ENCODE measurements at regions not wholly inside any gene's neighbourhood (a gene's known extent, or its start where the extent isn't known, plus 50 kb on each side); places are given as distances from the start of the nearest gene placed in this dataset.

DNA sequence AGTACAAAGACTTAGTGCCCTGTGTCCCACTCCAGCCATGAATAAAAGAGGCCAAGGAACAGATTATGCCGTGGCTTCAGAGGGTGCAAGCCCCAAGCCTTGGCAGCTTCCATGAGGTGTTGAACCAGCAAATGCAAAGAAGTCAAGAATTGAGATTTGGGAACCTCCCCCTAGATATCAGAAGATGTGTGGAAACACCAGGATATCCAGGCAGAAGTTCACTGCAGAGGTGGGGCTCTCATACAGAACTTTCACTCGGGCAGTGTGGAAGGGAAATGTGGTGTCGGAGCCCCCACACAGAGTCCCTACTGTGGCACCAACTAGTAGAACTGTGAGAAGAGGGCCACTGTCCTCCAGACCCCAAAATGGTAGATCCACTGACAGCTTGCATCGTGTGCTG lies 2421.4 kb downstream of the PCDH9 start:
- TF ChIP-seq, protein P1, sequence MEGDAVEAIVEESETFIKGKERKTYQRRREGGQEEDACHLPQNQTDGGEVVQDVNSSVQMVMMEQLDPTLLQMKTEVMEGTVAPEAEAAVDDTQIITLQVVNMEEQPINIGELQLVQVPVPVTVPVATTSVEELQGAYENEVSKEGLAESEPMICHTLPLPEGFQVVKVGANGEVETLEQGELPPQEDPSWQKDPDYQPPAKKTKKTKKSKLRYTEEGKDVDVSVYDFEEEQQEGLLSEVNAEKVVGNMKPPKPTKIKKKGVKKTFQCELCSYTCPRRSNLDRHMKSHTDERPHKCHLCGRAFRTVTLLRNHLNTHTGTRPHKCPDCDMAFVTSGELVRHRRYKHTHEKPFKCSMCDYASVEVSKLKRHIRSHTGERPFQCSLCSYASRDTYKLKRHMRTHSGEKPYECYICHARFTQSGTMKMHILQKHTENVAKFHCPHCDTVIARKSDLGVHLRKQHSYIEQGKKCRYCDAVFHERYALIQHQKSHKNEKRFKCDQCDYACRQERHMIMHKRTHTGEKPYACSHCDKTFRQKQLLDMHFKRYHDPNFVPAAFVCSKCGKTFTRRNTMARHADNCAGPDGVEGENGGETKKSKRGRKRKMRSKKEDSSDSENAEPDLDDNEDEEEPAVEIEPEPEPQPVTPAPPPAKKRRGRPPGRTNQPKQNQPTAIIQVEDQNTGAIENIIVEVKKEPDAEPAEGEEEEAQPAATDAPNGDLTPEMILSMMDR (IDR thresholded peaks at IDR 0.05; ENCODE audit: low read depth, low read length), result no peak
- Histone ChIP-seq H3K9me3 (ENCODE audit: control insufficient read depth, insufficient read depth, low read length) (peaks cover 7% of the 10 kb centered on the region; the same call in 1 of the 2 replicates), H3K4me3 (ENCODE audit: low read depth, low read length) (no peak overlapping the region), H3K27me3 (ENCODE audit: control insufficient read depth, insufficient read depth, low read length) (no peaks in the 10 kb centered on the region), H3K27ac (ENCODE audit: low read depth, low read length) (no peak overlapping the region)
- DNase-seq (ENCODE audit: low read depth, low spot score), result no peak
- ChIA-PET CTCF (no interaction called here), POLR2A (no interaction called here)

DNA sequence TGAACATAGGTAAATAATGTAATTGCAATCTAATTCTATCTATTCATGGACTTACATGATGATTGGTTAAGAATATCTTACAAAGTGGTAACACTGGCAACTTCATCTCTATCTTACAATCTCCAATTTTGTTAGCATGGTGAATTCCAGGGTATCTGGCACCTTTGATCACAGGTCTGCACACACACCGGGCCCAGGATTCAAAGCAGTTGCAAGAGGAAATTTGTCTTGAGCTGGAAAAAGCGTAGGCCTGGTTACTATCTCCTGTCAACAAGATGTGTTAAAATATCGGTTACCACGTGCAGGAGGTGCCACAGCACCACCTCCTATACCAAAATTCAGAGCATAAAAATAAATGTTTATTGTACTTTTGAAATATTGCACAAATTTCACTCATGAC lies 2428.4 kb downstream of the PCDH9 start:
- H3K27ac ChIP-seq (ENCODE audit: low read depth, low read length), result no peak overlapping the region
- POLR2A ChIA-PET, result no interaction called here
- CTCF ChIA-PET, result no interaction called here
- no peaks in the 10 kb centered on the region for H3K9me3 ChIP-seq (ENCODE audit: control insufficient read depth, insufficient read depth, low read length)
- H3K4me3 ChIP-seq (ENCODE audit: low read depth, low read length), result no peak overlapping the region
- H3K27me3 ChIP-seq (ENCODE audit: control insufficient read depth, insufficient read depth, low read length), result no peaks in the 10 kb centered on the region
- DNase-seq (ENCODE audit: low read depth, low spot score), result no peak
- TF ChIP-seq, protein P1 (IDR thresholded peaks at IDR 0.05; ENCODE audit: low read depth, low read length), result no peak

DNA sequence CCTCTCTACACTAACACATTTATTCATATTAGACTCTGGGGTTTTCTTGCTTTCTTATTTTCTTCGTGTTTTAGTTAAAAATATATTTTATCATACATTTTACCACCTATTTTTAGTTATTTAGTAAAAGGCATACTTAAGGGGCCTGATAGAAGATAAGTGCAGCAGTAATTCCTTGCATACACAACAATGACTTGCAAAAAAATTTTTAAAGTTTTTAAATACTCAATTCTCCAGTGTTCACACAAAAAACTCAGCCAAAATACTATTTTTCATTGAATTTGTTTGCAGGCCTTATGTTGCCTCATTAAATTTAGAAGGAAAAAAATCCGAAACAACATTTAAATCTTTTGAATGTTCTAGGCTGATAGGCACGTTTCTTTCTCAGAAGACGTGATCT lies 2431.7 kb downstream of the PCDH9 start:
- POLR2A ChIA-PET, result no interaction called here

GRCh38 chr13:64793592-64793991 lies 2436.5 kb downstream of the PCDH9 start:
- Histone ChIP-seq H3K4me3 (ENCODE audit: low read depth, low read length) (no peak overlapping the region), H3K9me3 (ENCODE audit: control insufficient read depth, insufficient read depth, low read length) (no peaks in the 10 kb centered on the region), H3K27ac (ENCODE audit: low read depth, low read length) (no peak overlapping the region), H3K27me3 (ENCODE audit: control insufficient read depth, insufficient read depth, low read length) (no peaks in the 10 kb centered on the region)
- DNase-seq (ENCODE audit: low read depth, low spot score), result no peak
- ChIA-PET CTCF (no interaction called here), POLR2A (no interaction called here)
- TF ChIP-seq, protein P1 (IDR thresholded peaks at IDR 0.05; ENCODE audit: low read depth, low read length), result no peak

More for the DNA sequence above, 2431.7 kb downstream of the PCDH9 start:
- no peak overlapping the region for H3K27ac ChIP-seq (ENCODE audit: low read depth, low read length)
- TF ChIP-seq, protein P1 (IDR thresholded peaks at IDR 0.05; ENCODE audit: low read depth, low read length), result no peak
- CTCF ChIA-PET, result no interaction called here
- no peak for DNase-seq (ENCODE audit: low read depth, low spot score)
- H3K4me3 ChIP-seq (ENCODE audit: low read depth, low read length), result no peak overlapping the region
- H3K9me3 ChIP-seq (ENCODE audit: control insufficient read depth, insufficient read depth, low read length), result no peaks in the 10 kb centered on the region
- no peaks in the 10 kb centered on the region for H3K27me3 ChIP-seq (ENCODE audit: control insufficient read depth, insufficient read depth, low read length)

GRCh38 chr13:64793131-64793530 lies 2437.0 kb downstream of the PCDH9 start:
- no peak for DNase-seq (ENCODE audit: low read depth, low spot score)
- CTCF ChIA-PET, result no interaction called here
- H3K27ac ChIP-seq (ENCODE audit: low read depth, low read length), result no peak overlapping the region
- H3K4me3 ChIP-seq (ENCODE audit: low read depth, low read length), result no peak overlapping the region
- POLR2A ChIA-PET, result no interaction called here
- no peaks in the 10 kb centered on the region for H3K27me3 ChIP-seq (ENCODE audit: control insufficient read depth, insufficient read depth, low read length)
- TF ChIP-seq, protein P1 (IDR thresholded peaks at IDR 0.05; ENCODE audit: low read depth, low read length), result no peak
- no peaks in the 10 kb centered on the region for H3K9me3 ChIP-seq (ENCODE audit: control insufficient read depth, insufficient read depth, low read length)

Data from AG04450 (cell line).